Mesenchymal stem cell (in vitro differentiated cells and primary cell): ENCODE measurements at regions not wholly inside any gene's neighbourhood (a gene's known extent, or its start where the extent isn't known, plus 50 kb on each side); places are given as distances from the start of the nearest gene placed in this dataset.
"Not testable (repeated sequence)": the region's sequence is repeated elsewhere in the genome, so short reads cannot be mapped to it uniquely, and the experiment has no call there.

Source experiments
- DNase-seq: peaks from one replicate; pipeline ENCODE4 v3.0.0-alpha.2; 2013
- H2AFZ ChIP-seq: one replicate; pipeline ENCODE4 v1.6.1; 2013; ENCODE audit warnings: low read depth, mild to moderate bottlenecking, control low read depth, inconsistent platforms, low read length, moderate library complexity
- H2AK5ac ChIP-seq: 2 replicates; pipeline ENCODE4 v1.6.1; 2013; ENCODE audit warnings: low read length, moderate library complexity, mild to moderate bottlenecking, inconsistent platforms; ENCODE audit not compliant: severe bottlenecking
- H2BK120ac ChIP-seq: one replicate; pipeline ENCODE4 v1.6.1; 2013; ENCODE audit warnings: low read depth, mild to moderate bottlenecking, inconsistent platforms, low read length, moderate library complexity
- H2BK12ac ChIP-seq, 2 experiments: one replicate each; pipeline ENCODE4 v1.6.1; 2013; ENCODE audit warnings: inconsistent platforms in 2 of 2, low read length in 2 of 2, mild to moderate bottlenecking in 2 of 2, moderate library complexity in 2 of 2, control low read depth in 1 of 2
- H2BK15ac ChIP-seq: one replicate; pipeline ENCODE4 v1.6.1; 2013; ENCODE audit warnings: mild to moderate bottlenecking, low read depth, inconsistent platforms; ENCODE audit not compliant: poor library complexity, severe bottlenecking
- H2BK5ac ChIP-seq: 2 replicates; pipeline ENCODE4 v1.6.1; 2013; ENCODE audit warnings: low read depth, mild to moderate bottlenecking, low read length, control low read depth, inconsistent platforms; ENCODE audit not compliant: poor library complexity, severe bottlenecking
- H3K14ac ChIP-seq, 2 experiments: one replicate each; pipeline ENCODE4 v1.6.1; 2013; ENCODE audit warnings: inconsistent platforms in 2 of 2, low read length in 2 of 2, control low read depth in 1 of 2, mild to moderate bottlenecking in 1 of 2, moderate library complexity in 1 of 2
- H3K18ac ChIP-seq, 2 experiments: one replicate each; pipeline ENCODE4 v1.6.1; 2013; ENCODE audit warnings: inconsistent platforms in 2 of 2, low read length in 2 of 2, control low read depth in 1 of 2, low read depth in 1 of 2, mild to moderate bottlenecking in 1 of 2
- H3K23ac ChIP-seq, 2 experiments: one replicate each; pipeline ENCODE4 v1.6.1; 2013; ENCODE audit warnings: inconsistent platforms in 2 of 2, low read length in 2 of 2, mild to moderate bottlenecking in 2 of 2, moderate library complexity in 2 of 2, control low read depth in 1 of 2
- H3K27ac ChIP-seq: 2 replicates; pipeline ENCODE4 v1.5.1; 2013; ENCODE audit warnings: mild to moderate bottlenecking, moderate library complexity, low read length, control low read depth, inconsistent platforms; ENCODE audit not compliant: poor library complexity, severe bottlenecking
- H3K27me3 ChIP-seq, 2 experiments: 2 replicates each; pipeline versions ENCODE4 v1.6.1 to v1.7.0; 2013; ENCODE audit warnings: low read length in 2 of 2, mild to moderate bottlenecking in 2 of 2, moderate library complexity in 2 of 2, control low read depth in 1 of 2, inconsistent platforms in 1 of 2; ENCODE audit not compliant: control insufficient read depth in 1 of 2, insufficient read depth in 1 of 2
- H3K36me3 ChIP-seq, 2 experiments: 2 replicates each; pipeline versions ENCODE4 v1.6.1 to v1.7.0; 2013; ENCODE audit warnings: low read length in 2 of 2, control low read depth in 1 of 2, inconsistent platforms in 1 of 2, low read depth in 1 of 2, mild to moderate bottlenecking in 1 of 2; ENCODE audit not compliant: insufficient read depth in 2 of 2, control insufficient read depth in 1 of 2
- H3K4ac ChIP-seq, 2 experiments: one replicate each; pipeline ENCODE4 v1.6.1; 2013; ENCODE audit warnings: inconsistent platforms in 2 of 2, low read length in 2 of 2, mild to moderate bottlenecking in 2 of 2, moderate library complexity in 2 of 2, control low read depth in 1 of 2, low read depth in 1 of 2
- H3K4me1 ChIP-seq: 2 replicates; pipeline ENCODE4 v1.6.1; 2013; ENCODE audit warnings: low read depth, low read length, control low read depth; ENCODE audit not compliant: control insufficient read depth, insufficient read depth
- H3K4me2 ChIP-seq: 2 replicates; pipeline ENCODE4 v1.6.1; 2013; ENCODE audit warnings: low read length, mild to moderate bottlenecking, inconsistent platforms; ENCODE audit not compliant: poor library complexity, severe bottlenecking
- H3K4me3 ChIP-seq, 2 experiments: 2 replicates each; pipeline versions ENCODE4 v1.5.1 to v1.7.0; 2013; ENCODE audit warnings: low read length in 2 of 2, mild to moderate bottlenecking in 2 of 2, control low read depth in 1 of 2, low read depth in 1 of 2; ENCODE audit not compliant: insufficient read depth in 1 of 2
- H3K79me1 ChIP-seq: replicated peaks from 2 replicates; pipeline ENCODE4 v1.6.1; 2013; ENCODE audit warnings: mild to moderate bottlenecking, control low read depth, low read length, inconsistent platforms; ENCODE audit not compliant: poor library complexity, severe bottlenecking
- H3K9ac ChIP-seq: 2 replicates; pipeline ENCODE4 v1.7.0; 2013; ENCODE audit warnings: mild to moderate bottlenecking, low read length, moderate library complexity
- H3K9me3 ChIP-seq: 2 replicates; pipeline ENCODE4 v1.7.0; 2013; ENCODE audit warnings: mild to moderate bottlenecking, low read length; ENCODE audit not compliant: control insufficient read depth
- H4K8ac ChIP-seq: one replicate; pipeline ENCODE4 v1.6.1; 2013; ENCODE audit warnings: inconsistent platforms, mild to moderate bottlenecking, low read length, moderate library complexity
- H4K91ac ChIP-seq: one replicate; pipeline ENCODE4 v1.6.1; 2013; ENCODE audit warnings: mild to moderate bottlenecking, low read length, inconsistent platforms
- WGBS: methylation state at CpG from one replicate; pipeline ENCODE4 v1.1.7; 2013; ENCODE audit warnings: mixed read lengths; 5-methylcytosine and 5-hydroxymethylcytosine counted together

DNA sequence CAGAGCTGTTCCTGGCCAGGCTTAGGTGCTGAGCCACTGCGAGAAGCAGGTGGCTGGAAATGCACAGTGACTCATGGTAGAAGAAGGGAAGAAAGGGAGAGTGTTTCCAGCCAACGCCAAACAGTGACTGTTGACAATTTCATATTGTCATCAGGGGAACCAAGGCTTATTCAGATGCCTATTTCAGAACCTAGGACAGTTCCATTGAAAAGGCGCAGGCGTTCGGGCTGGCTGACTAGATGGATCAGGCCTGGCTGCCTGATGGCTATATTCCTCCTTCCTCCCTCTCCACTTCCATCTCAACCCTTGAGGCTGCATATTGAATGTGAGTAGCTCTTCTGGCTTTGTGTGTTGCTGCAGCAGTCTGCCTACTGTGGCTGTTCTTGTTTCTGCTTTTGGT lies 73.0 kb upstream of the FRMPD4 start:
- Histone ChIP-seq H2AK5ac (no peak overlapping the region), H2AFZ (no peak overlapping the region), H2BK120ac (no peak overlapping the region), H3K27ac (no peak overlapping the region), H3K18ac (no peak overlapping the region), H3K9me3 (no peaks in the 10 kb centered on the region), H3K27me3 (peaks cover 0 to 2% of the 10 kb centered on the region in 2 experiments), H3K79me1 (no peaks in the 10 kb centered on the region), H3K36me3 (no peaks in the 10 kb centered on the region), H2BK15ac (no peak overlapping the region), H2BK5ac (no peak overlapping the region), H3K4me3 (no peak overlapping the region), H4K91ac (no peak overlapping the region), H3K14ac (no peak overlapping the region), H4K8ac (no peak overlapping the region), H3K4ac (no peak overlapping the region), H3K23ac (no peak overlapping the region), H3K4me1 (no peaks in the 10 kb centered on the region), H3K9ac (no peak overlapping the region), H3K4me2 (no peak overlapping the region), H2BK12ac (no peak overlapping the region)
- WGBS: 42% methylated on average over 4 of the region's 5 CpGs
- DNase-seq: peak; percentile 33

DNA sequence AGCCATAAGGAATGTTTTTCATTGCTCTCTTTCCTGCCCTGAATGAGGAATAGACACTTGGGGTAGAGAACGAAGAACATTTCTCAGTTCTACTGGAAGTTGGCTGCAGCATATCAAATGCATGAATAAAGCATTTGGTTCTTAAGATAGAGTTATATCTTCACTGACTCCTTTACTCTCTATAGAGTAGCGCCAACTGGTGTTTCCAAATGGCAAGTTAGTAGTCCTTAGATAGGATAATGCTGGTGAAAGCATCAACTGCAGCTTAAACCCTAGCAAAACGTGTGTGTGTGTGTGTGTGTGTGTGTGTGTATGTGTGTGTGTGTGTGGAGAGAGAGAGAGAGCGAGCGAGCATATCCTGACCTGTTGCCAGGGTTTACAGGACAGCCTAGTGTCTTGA lies 62.2 kb upstream of the FRMPD4 start:
- H2AFZ ChIP-seq: no peak overlapping the region
- no peak overlapping the region for H4K8ac ChIP-seq
- no peaks in the 10 kb centered on the region for H3K4me1 ChIP-seq
- H3K18ac ChIP-seq: no peak overlapping the region
- H2BK12ac ChIP-seq: no peak overlapping the region
- no peak for DNase-seq
- 60% methylated on average over 3 of the region's 5 CpGs for WGBS
- H4K91ac ChIP-seq: no peak overlapping the region
- H3K14ac ChIP-seq: no peak overlapping the region
- H3K27ac ChIP-seq: no peak overlapping the region
- no peak overlapping the region for H2AK5ac ChIP-seq
- H3K4me3 ChIP-seq: no peak overlapping the region
- H3K4me2 ChIP-seq: no peak overlapping the region
- no peaks in the 10 kb centered on the region for H3K36me3 ChIP-seq
- H3K9ac ChIP-seq: no peak overlapping the region
- peaks cover 0 to 16% of the 10 kb centered on the region in 2 experiments for H3K27me3 ChIP-seq
- H2BK120ac ChIP-seq: no peak overlapping the region
- H2BK15ac ChIP-seq: no peak overlapping the region
- H3K9me3 ChIP-seq: no peaks in the 10 kb centered on the region
- H3K79me1 ChIP-seq: no peaks in the 10 kb centered on the region
- H3K4ac ChIP-seq: no peak overlapping the region
- no peak overlapping the region for H2BK5ac ChIP-seq
- no peak overlapping the region for H3K23ac ChIP-seq

DNA sequence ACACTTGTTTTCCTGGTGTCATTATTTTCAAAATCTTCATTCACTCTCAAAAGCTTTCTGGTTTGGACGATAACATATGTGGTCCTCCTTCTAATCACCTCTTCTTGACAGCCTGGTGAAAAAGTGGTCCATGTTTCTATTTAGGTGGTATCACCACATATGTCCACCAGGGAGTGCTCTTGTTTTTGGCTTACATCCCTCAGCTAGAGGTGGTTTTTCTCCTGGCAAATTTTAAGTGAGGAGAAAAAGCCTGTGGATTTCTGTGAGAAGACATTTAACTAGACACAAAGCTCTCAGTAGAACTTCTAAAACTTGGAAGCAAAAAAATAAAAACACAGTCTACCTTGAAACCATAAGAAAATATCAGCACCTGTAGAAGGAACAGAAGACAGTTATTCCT lies 58.0 kb upstream of the FRMPD4 start:
- no peak overlapping the region for H3K27ac ChIP-seq
- no peaks in the 10 kb centered on the region for H3K9me3 ChIP-seq
- no peak overlapping the region for H3K14ac ChIP-seq
- no peak overlapping the region for H2BK120ac ChIP-seq
- H3K4me1 ChIP-seq: no peaks in the 10 kb centered on the region
- no peak overlapping the region for H2AK5ac ChIP-seq
- no peak overlapping the region for H3K9ac ChIP-seq
- H3K36me3 ChIP-seq: no peaks in the 10 kb centered on the region
- H3K79me1 ChIP-seq: no peaks in the 10 kb centered on the region
- H3K4me3 ChIP-seq: no peak overlapping the region
- peaks cover 0 to 10% of the 10 kb centered on the region in 2 experiments for H3K27me3 ChIP-seq
- H3K4me2 ChIP-seq: no peak overlapping the region
- H2BK15ac ChIP-seq: no peak overlapping the region
- WGBS: no CpG with 5 or more reads among the region's 1 CpG
- no peak overlapping the region for H4K8ac ChIP-seq
- H2BK12ac ChIP-seq: no peak overlapping the region
- H3K4ac ChIP-seq: no peak overlapping the region
- H3K23ac ChIP-seq: no peak overlapping the region
- no peak overlapping the region for H2AFZ ChIP-seq
- H2BK5ac ChIP-seq: no peak overlapping the region
- H3K18ac ChIP-seq: no peak overlapping the region
- DNase-seq: peak; percentile 41
- H4K91ac ChIP-seq: no peak overlapping the region

DNA sequence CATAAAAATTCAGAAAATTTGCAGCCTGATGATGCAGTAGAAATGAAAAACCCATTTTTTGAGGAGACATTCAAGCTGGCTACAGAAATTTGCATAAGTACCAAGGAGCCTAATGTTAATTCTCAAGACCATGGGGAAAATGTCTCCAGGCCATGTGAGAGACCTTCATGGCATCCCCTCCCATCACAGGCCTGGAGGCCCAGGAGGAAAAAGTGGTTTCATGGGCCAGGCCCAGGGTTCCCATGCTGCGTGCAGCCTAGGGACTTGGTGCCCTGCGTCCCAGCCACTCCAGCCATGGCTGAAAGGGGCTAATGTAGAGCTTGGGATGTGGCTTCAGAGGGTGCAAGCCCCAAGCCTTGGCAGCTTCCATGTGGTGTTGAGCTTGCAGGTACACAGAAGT lies 55.3 kb upstream of the FRMPD4 start:
- 83% methylated on average over 2 of the region's 2 CpGs for WGBS
- H3K18ac ChIP-seq, H2BK5ac ChIP-seq, H3K14ac ChIP-seq, H3K4me2 ChIP-seq, H3K27me3 ChIP-seq, H2AK5ac ChIP-seq, H2BK15ac ChIP-seq, H3K36me3 ChIP-seq, H2BK120ac ChIP-seq, H3K4me1 ChIP-seq, H3K4ac ChIP-seq, H4K8ac ChIP-seq, H2AFZ ChIP-seq, H3K4me3 ChIP-seq, H3K79me1 ChIP-seq, DNase-seq, H3K23ac ChIP-seq, H3K27ac ChIP-seq, H2BK12ac ChIP-seq, H3K9ac ChIP-seq, H4K91ac ChIP-seq, H3K9me3 ChIP-seq: not testable (repeated sequence)
